ENCODE measurements at regions not wholly inside any gene's neighbourhood (a gene's known extent, or its start where the extent isn't known, plus 50 kb on each side); places are given as distances from the start of the nearest gene placed in this dataset.

DNA sequence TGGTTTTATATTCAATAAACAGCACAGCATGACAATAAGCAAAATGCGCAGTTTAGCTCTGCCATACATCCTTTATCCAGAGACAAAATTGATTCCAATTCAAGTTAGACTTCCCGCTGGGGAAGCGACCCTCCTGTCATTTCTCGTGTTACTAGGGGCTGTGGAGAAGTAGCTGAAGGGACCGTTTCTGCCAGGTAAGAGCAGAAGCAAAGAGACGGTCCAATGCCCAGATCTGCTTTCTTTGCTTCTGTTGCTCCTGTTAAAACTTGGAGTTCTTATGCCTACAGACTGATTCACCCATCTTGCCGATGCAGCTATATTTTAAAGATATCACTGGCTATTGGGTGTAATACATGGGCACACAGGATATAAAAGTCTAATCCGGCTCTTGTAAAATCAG is 156.8 kb upstream of the AVPR1A start:
- intact Hi-C loops (cut with micrococcal nuclease) = no loop called here

DNA sequence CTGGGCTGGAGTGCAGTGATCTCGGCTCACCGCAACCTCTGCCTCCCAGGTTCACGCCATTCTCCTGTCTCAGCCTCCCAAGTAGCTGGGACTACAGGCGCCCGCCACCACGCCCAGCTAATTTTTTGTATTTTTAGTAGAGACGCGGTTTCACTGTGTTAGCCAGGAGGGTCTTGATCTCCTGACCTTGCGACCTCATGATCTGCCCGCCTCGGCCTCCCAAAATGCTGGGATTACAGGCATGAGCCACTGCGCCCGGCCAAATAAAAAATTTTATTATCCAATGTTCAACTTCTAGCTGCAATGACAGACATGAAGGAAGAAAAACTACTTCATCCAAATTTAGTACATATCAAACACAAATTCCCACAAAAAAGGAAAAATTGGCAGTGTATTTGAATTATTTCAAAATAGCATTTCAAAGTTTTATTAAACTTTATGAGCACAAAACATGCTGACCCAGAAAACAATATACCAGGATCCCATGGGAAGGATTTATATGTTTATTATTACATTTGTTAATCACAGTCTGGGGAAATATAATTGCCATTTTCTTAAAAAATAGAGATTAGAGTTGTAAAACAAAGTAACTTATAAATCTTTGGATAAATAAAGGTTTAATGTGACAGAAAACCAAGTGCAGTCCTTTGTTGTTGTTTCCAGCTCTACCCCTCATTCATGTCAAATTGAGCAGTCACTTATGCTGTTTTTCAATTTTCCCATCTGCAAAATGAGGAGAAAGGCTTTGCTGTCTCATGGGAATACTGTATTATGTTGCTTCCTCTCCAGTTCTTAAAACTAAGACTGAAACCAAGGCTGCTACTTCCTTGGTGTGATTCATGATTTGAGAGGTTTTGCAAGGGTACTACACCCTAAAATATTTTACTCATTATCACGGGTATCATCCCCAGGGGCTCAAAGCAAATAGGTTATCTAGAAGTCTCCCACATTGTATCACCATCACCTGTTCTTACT is 155.2 kb upstream of the AVPR1A start:
- H3K36me3 Mint-ChIP-seq (ENCODE audit: low read depth) = no peaks in the 10 kb centered on the region
- H3K27me3 Mint-ChIP-seq (ENCODE audit: insufficient read depth) = no peaks in the 10 kb centered on the region
- H3K4me3 Mint-ChIP-seq = no peak overlapping the region
- H3K27ac Mint-ChIP-seq = no peak overlapping the region
- no peaks in the 10 kb centered on the region for H3K9me3 Mint-ChIP-seq
- no peaks in the 10 kb centered on the region for H3K4me1 Mint-ChIP-seq (ENCODE audit: low read depth)
- intact Hi-C loops (cut with micrococcal nuclease) = no loop called here
- no peak for DNase-seq (ENCODE audit: low spot score)

More for the DNA sequence above, 156.8 kb upstream of the AVPR1A start:
- H3K27me3 Mint-ChIP-seq (ENCODE audit: insufficient read depth) = no peaks in the 10 kb centered on the region
- H3K4me1 Mint-ChIP-seq (ENCODE audit: low read depth) = no peaks in the 10 kb centered on the region
- DNase-seq (ENCODE audit: low spot score) = no peak
- H3K9me3 Mint-ChIP-seq = no peaks in the 10 kb centered on the region
- no peak overlapping the region for H3K4me3 Mint-ChIP-seq
- no peaks in the 10 kb centered on the region for H3K36me3 Mint-ChIP-seq (ENCODE audit: low read depth)
- H3K27ac Mint-ChIP-seq = no peak overlapping the region

DNA sequence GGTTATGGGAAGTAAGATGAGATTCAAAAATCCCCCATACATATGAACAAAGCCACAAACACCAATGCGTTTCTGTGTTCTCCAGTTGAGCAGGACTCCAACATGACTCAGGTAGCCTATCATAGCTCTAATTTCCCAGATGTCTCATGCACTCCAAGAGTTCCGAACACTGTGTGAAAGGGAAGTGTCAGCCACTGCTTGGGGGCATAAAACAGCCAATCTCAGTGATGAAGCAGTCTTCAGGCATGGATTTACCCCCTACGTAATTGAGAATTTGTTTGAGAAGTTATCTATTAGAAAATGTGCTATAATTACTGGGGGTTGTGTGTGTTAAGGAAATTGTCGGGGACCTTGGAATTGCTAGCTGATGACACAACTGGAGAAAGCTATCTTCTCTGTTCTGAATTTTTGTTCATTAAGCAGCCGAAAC is 153.9 kb upstream of the AVPR1A start:
- H3K4me1 Mint-ChIP-seq (ENCODE audit: low read depth) = no peaks in the 10 kb centered on the region

DNA sequence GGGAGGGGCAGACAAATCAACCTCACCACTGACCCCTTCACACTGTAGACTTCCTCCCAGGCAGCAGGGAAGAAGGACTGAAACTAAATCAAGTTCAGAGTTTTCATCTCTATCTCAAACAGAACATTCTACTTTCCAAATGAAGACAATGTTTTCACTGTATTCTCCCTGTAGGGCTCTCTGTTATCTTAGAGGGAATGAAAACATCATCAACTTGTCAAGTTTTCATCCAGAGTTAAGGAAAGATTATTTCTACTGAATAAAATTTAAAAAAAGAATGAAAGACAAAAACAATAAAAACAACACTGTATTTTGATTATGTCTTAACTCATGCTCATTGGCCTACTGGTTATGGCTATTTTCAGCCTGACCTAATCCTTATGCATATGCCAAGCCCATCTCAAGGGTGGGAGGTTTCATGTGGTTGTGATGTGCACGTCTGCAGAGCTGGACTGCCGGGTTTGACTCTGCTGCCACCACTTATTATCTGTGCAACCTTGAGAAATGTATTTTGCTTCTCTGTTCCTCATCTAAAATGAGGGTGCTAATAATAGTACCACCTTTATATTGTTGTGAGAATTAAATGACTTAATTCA is 152.0 kb upstream of the AVPR1A start:
- Mint-ChIP-seq H3K9me3 (no peaks in the 10 kb centered on the region), H3K4me3 (no peak overlapping the region), H3K4me1 (ENCODE audit: low read depth) (no peaks in the 10 kb centered on the region), H3K27me3 (ENCODE audit: insufficient read depth) (no peaks in the 10 kb centered on the region), H3K27ac (no peak overlapping the region), H3K36me3 (ENCODE audit: low read depth) (no peaks in the 10 kb centered on the region)
- intact Hi-C loops (cut with micrococcal nuclease) = no loop called here
- no peak for DNase-seq (ENCODE audit: low spot score)

More for the DNA sequence above, 153.9 kb upstream of the AVPR1A start:
- no peak for DNase-seq (ENCODE audit: low spot score)
- no peak overlapping the region for H3K4me3 Mint-ChIP-seq
- H3K36me3 Mint-ChIP-seq (ENCODE audit: low read depth) = no peaks in the 10 kb centered on the region
- H3K27ac Mint-ChIP-seq = no peak overlapping the region
- no peaks in the 10 kb centered on the region for H3K27me3 Mint-ChIP-seq (ENCODE audit: insufficient read depth)
- intact Hi-C loops (cut with micrococcal nuclease) = no loop called here
- H3K9me3 Mint-ChIP-seq = no peaks in the 10 kb centered on the region

DNA sequence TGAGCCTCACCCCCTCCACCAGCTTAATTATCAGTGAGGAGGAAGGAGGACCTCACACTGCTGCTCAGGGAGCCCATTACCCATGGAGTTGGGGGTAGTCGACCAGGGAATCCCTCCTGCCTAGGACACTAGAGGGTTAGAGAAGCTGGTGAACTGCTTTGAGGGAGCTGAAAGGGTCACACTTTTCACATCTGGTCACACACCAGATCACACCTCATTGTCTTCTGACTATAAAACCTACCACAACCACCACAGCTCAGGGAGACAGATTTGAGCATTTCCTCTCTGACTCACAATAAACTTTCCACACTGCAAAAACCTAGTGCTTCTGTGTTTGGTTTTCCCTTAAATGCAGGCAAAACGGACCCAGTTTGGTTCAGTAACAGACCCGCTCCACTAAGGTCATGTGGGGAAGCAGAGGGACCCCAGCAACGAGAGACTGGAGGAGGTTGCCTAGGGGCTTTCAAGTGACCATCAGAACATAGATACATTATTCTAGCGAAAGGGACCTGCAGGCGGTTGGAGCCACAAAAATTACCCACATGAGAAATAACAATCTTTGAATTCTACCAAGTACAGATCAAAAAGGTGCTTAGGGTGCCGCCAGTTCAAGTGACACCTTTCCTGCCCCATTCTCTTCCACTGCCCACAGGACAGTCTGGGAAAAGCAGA is 151.4 kb upstream of the AVPR1A start:
- intact Hi-C loops (cut with micrococcal nuclease) = no loop called here
- H3K27me3 Mint-ChIP-seq (ENCODE audit: insufficient read depth) = no peaks in the 10 kb centered on the region
- no peak for DNase-seq (ENCODE audit: low spot score)
- H3K9me3 Mint-ChIP-seq = no peaks in the 10 kb centered on the region
- H3K36me3 Mint-ChIP-seq (ENCODE audit: low read depth) = no peaks in the 10 kb centered on the region
- H3K4me1 Mint-ChIP-seq (ENCODE audit: low read depth) = no peaks in the 10 kb centered on the region
- no peak overlapping the region for H3K27ac Mint-ChIP-seq
- H3K4me3 Mint-ChIP-seq = no peak overlapping the region

DNA sequence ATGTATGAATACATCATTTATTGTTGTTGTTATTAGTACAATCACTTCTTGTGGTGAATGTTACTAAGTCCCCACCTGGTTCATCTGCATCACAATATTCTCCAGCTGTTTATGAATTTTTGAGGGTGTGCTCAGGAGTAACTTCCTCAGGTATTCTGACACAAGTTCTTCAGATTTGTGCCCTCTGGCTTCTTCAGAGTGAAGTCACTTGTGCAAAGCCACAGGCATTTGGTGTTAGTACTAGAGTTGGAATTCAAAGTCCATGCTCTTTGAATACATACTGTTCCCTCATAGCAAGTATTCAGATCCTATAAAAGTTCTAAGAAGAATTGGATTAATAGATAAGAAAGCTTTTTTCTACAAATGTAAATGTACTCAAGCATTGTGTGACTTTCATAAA is 150.3 kb upstream of the AVPR1A start:
- Mint-ChIP-seq H3K36me3 (ENCODE audit: low read depth) (no peaks in the 10 kb centered on the region), H3K27me3 (ENCODE audit: insufficient read depth) (no peaks in the 10 kb centered on the region), H3K9me3 (no peaks in the 10 kb centered on the region), H3K4me3 (no peak overlapping the region), H3K4me1 (ENCODE audit: low read depth) (no peaks in the 10 kb centered on the region), H3K27ac (no peak overlapping the region)
- DNase-seq (ENCODE audit: low spot score) = no peak
- intact Hi-C loops (cut with micrococcal nuclease) = no loop called here

DNA sequence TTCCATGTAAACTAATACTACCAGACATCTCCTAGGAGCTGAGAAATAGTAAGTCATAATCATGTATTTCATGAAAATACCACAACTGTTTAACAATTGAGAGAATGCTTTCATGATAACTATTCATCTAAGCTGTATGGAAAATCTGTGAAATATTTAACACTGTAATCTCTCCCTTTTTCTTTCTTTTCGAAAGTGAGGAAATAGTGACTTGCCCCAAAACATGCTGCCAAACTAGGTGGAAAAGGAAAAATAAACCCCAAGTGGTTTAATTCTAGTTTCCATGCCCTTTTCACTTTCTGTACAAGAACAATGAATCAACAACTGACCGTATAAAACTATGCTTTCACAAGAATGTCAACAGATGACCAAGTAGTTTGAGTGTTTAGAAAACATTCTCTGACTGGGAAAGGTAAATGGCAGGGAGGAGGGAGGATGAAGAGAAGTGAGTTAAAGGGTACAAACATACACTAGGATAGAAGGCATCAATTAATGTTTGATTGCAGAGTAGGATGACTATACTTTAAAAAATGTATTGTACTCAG is 147.5 kb upstream of the AVPR1A start:
- Mint-ChIP-seq H3K36me3 (ENCODE audit: low read depth) (no peaks in the 10 kb centered on the region), H3K27me3 (ENCODE audit: insufficient read depth) (no peaks in the 10 kb centered on the region), H3K4me3 (no peak overlapping the region), H3K4me1 (ENCODE audit: low read depth) (no peaks in the 10 kb centered on the region), H3K27ac (no peak overlapping the region), H3K9me3 (no peaks in the 10 kb centered on the region)
- intact Hi-C loops (cut with micrococcal nuclease) = no loop called here
- DNase-seq (ENCODE audit: low spot score) = no peak

DNA sequence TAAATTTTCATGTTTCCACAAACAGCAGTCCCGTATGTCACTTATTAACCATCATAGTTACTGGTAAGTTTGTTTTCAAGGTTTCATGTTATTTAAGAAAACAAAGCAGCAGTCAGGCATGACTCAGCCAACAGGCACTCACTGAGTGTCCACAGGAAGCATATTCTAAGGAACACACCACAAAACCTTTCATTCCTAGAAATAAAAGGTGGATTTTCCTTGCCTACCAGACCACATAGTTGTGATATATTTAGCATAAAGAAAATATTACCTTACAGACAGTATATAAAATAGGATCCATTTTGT is 143.3 kb upstream of the AVPR1A start:
- no peaks in the 10 kb centered on the region for H3K9me3 Mint-ChIP-seq
- H3K36me3 Mint-ChIP-seq (ENCODE audit: low read depth) = no peaks in the 10 kb centered on the region
- no peak for DNase-seq (ENCODE audit: low spot score)
- H3K4me3 Mint-ChIP-seq = no peak overlapping the region
- H3K27me3 Mint-ChIP-seq (ENCODE audit: insufficient read depth) = no peaks in the 10 kb centered on the region
- H3K27ac Mint-ChIP-seq = no peak overlapping the region
- H3K4me1 Mint-ChIP-seq (ENCODE audit: low read depth) = no peaks in the 10 kb centered on the region
- intact Hi-C loops (cut with micrococcal nuclease) = no loop called here

DNA sequence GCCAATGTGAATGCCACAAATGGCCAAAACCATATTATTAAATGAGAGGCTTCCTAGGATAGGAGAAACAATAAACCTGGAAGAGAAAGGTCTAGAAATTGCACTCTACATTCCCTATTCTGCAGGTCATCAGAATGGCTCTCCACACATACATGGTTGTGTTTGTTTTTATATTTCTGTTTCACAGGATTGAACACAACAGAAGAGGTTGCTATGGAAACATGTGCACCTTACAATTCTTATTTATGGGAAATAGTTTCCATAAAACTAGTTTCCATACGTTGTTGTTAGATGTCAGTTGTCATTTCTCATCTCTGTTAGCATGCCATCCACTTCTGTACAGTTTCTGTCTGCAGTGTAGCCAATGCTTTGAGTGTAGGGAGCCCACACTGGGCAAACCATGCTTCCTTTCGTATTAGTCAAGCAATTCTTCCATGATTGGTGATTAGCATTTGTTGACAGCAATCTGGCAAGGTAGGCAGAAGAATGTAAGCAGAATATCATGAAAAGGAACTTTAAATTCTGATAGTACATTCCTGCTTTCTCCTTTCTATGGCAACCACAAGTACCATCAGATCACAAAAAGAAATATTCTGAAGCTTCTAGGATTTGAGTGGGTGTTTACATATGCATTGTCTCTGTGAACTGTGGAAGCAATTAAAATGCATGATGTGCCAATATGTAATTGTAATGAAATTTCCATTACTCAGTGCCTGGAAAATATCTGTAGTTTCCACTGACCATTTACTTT is 141.6 kb upstream of the AVPR1A start:
- intact Hi-C loops (cut with micrococcal nuclease) = no loop called here
- Mint-ChIP-seq H3K4me3 (no peak overlapping the region), H3K36me3 (ENCODE audit: low read depth) (no peaks in the 10 kb centered on the region), H3K27ac (no peak overlapping the region), H3K27me3 (ENCODE audit: insufficient read depth) (no peaks in the 10 kb centered on the region), H3K4me1 (ENCODE audit: low read depth) (no peaks in the 10 kb centered on the region), H3K9me3 (no peaks in the 10 kb centered on the region)
- no peak for DNase-seq (ENCODE audit: low spot score)

DNA sequence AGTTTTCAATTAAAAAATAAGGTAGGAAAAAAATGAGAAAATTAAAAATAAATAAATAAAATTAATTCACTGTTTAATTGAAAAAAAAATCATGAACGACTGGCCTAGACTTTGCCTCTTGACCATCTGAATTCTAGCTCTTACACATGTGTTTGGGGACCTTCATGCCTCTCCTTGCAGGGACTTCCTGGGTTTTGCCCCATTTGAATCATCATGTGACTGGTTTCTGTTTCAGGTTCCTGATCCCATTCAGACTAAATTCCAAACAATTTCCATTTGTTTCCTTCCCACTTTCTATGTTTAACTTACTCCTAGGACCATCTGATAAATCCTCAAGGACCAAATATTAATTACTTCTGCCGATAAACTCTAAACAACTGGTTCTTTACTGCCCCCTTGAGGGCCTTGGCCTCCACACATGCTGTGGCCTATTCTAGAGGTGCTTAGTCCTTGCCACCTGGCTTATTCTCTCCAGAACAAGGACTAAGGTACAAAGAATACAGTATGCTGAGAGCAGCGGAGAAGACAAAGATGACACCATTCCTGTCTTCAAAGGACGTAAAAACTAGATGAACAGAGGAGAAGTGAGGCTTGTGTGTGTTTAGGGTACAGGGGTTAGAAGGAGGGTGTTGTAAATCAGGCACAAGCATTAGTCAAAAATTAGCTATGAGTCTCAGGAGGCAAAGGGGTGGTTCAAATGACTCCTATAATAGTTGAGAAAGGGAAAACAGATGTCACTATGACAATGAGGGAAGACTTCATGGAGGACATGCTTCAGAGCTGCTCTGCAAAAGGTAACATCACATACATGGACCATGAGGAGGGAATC is 125.8 kb upstream of the AVPR1A start:
- DNase-seq (ENCODE audit: low spot score) = no peak
- no peaks in the 10 kb centered on the region for H3K36me3 Mint-ChIP-seq (ENCODE audit: low read depth)
- no peaks in the 10 kb centered on the region for H3K9me3 Mint-ChIP-seq
- H3K27me3 Mint-ChIP-seq (ENCODE audit: insufficient read depth) = no peaks in the 10 kb centered on the region
- no peaks in the 10 kb centered on the region for H3K4me1 Mint-ChIP-seq (ENCODE audit: low read depth)
- H3K27ac Mint-ChIP-seq = no peak overlapping the region
- intact Hi-C loops (cut with micrococcal nuclease) = no loop called here
- no peak overlapping the region for H3K4me3 Mint-ChIP-seq

DNA sequence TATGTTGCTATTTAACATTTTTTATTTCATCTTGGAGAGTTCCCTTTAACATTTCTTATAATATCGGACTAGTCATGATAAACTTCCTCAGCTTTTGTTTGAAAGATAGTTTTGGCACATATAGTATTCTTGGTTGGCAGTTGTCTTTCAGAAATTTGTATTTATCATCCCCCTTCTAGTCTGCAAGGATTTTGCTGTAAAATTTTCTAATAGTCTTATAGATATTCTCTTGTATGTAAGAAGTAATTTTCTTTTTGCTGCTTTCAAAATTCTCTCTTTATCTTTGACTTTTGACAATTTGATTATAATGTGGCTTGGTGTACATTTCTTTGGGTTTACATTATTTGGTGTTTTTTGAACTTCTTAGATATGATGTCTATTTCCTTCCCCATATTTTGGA is 116.0 kb upstream of the AVPR1A start:
- no peaks in the 10 kb centered on the region for H3K36me3 Mint-ChIP-seq (ENCODE audit: low read depth)
- H3K9me3 Mint-ChIP-seq = peaks cover 6% of the 10 kb centered on the region
- DNase-seq (ENCODE audit: low spot score) = no peak
- no peak overlapping the region for H3K4me3 Mint-ChIP-seq
- H3K4me1 Mint-ChIP-seq (ENCODE audit: low read depth) = no peaks in the 10 kb centered on the region
- H3K27ac Mint-ChIP-seq = no peak overlapping the region
- intact Hi-C loops (cut with micrococcal nuclease) = no loop called here
- no peaks in the 10 kb centered on the region for H3K27me3 Mint-ChIP-seq (ENCODE audit: insufficient read depth)

DNA sequence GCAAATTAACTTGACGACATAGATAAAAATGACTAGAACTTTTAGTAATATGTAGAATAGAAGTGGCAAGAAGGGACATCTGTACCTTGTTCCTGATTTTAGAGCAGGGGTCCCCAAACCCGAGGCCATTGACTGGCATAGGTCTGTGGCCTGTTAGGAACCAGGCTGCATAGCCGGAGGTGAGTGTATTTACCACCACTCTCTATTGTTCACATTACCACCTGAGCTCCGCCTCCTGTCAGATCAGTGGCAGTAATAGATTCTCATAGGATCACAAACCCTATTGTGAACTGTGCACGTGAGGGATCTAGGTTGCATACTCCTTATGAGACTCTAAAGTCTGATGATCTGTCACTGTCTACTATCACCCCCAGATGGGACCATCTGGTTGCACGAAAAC is 113.6 kb upstream of the AVPR1A start:
- Mint-ChIP-seq H3K27ac (no peak overlapping the region), H3K27me3 (ENCODE audit: insufficient read depth) (no peaks in the 10 kb centered on the region), H3K9me3 (peaks cover 6% of the 10 kb centered on the region), H3K4me3 (no peak overlapping the region), H3K36me3 (ENCODE audit: low read depth) (no peaks in the 10 kb centered on the region), H3K4me1 (ENCODE audit: low read depth) (no peaks in the 10 kb centered on the region)
- intact Hi-C loops (cut with micrococcal nuclease) = no loop called here
- no peak for DNase-seq (ENCODE audit: low spot score)

All from activated T-helper 1 cell treated with anti-CD3 and anti-CD28 coated beads, Interleukin-12 subunit alpha, Interleukin-12 subunit beta, Interleukin-2, Interleukin-4 antibody, amounts not matched to agents 30 ng/mL and 10 ng/mL and 1 ng/mL, durations not matched to agents 14 hours and 24 hours and 36 hours (primary cell).